HEK293T (cell line): ENCODE measurements at regions not wholly inside any gene's neighbourhood (a gene's known extent, or its start where the extent isn't known, plus 50 kb on each side); places are given as distances from the start of the nearest gene placed in this dataset.

Experiments used
- BHLHE40 ChIP-seq: fragments of 450-650 bp; IDR thresholded peaks from 2 replicates; pipeline ENCODE4 v1.6.1; 2016; ENCODE audit warnings: mild to moderate bottlenecking, moderate library complexity, borderline replicate concordance
- FOXM1 ChIP-seq: fragments of 450-650 bp; IDR thresholded peaks from 2 replicates; pipeline ENCODE4 v1.6.1; 2017; ENCODE audit warnings: mild to moderate bottlenecking, borderline replicate concordance
- PKNOX1 ChIP-seq: fragments of 450-650 bp; IDR thresholded peaks from 2 replicates; pipeline ENCODE4 v1.6.1; 2016
- SP1 ChIP-seq: fragments of 450-650 bp; IDR thresholded peaks from 2 replicates; pipeline ENCODE4 v1.6.1; 2017

GRCh38 chr13:74298923-74299322 lies 164.7 kb upstream of the KLF12 start:
- TF ChIP-seq FOXM1: no peak
- TF ChIP-seq BHLHE40: no peak
- no peak for TF ChIP-seq PKNOX1
- no peak for TF ChIP-seq SP1
